GM10266 (cell line): ENCODE measurements at regions not wholly inside any gene's neighbourhood (a gene's known extent, or its start where the extent isn't known, plus 50 kb on each side); places are given as distances from the start of the nearest gene placed in this dataset.

Source experiments
- DNase-seq: peaks from one replicate; pipeline ENCODE4 v3.0.0; 2012; ENCODE audit errors: extremely low spot score
- TF ChIP-seq, protein P1 (sequence below): IDR thresholded peaks from 2 replicates; pipeline ENCODE4 v1.5.1; 2012; ENCODE audit warnings: mild to moderate bottlenecking, low read depth; ENCODE audit not compliant: control insufficient read depth, insufficient read depth; ENCODE audit errors: missing control alignments

DNA sequence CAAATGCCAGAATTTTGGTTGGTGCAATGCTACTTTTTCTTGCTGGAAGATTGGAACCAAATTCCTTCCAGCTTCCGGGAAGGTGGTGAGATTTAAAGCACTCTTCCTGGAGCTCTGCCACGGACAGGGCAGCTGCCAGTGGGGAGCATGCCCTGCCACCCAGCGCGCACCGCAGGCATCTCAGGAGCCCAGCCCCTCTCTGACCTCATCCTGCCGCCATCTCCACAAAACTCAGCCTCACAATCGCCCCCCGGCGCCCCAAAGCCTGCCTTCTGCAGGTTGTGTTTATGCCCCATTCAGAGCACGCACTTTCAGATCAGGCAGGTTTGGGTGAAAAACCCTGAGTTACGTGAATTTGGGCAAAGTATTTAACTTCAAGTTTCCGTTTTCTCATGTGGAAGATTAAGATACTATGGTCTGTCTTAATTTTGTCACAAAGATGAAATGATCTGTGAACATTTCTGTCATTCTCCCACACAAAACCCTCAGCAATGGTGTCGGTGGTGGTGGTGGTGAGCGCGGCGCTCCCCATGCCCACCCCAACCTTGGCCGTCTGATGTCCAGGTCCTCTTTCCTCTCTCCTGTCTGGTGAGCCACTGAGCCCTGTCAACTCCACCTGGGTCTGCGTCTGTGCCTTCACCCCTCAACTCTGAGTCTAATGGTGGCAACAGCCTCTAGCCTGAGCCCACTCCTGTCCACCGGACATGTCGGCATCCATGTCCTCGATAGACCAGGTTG, 282.8 kb upstream of the SALL3 start:
- TF ChIP-seq, protein P1, sequence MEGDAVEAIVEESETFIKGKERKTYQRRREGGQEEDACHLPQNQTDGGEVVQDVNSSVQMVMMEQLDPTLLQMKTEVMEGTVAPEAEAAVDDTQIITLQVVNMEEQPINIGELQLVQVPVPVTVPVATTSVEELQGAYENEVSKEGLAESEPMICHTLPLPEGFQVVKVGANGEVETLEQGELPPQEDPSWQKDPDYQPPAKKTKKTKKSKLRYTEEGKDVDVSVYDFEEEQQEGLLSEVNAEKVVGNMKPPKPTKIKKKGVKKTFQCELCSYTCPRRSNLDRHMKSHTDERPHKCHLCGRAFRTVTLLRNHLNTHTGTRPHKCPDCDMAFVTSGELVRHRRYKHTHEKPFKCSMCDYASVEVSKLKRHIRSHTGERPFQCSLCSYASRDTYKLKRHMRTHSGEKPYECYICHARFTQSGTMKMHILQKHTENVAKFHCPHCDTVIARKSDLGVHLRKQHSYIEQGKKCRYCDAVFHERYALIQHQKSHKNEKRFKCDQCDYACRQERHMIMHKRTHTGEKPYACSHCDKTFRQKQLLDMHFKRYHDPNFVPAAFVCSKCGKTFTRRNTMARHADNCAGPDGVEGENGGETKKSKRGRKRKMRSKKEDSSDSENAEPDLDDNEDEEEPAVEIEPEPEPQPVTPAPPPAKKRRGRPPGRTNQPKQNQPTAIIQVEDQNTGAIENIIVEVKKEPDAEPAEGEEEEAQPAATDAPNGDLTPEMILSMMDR, result no peak
- DNase-seq, result no peak

DNA sequence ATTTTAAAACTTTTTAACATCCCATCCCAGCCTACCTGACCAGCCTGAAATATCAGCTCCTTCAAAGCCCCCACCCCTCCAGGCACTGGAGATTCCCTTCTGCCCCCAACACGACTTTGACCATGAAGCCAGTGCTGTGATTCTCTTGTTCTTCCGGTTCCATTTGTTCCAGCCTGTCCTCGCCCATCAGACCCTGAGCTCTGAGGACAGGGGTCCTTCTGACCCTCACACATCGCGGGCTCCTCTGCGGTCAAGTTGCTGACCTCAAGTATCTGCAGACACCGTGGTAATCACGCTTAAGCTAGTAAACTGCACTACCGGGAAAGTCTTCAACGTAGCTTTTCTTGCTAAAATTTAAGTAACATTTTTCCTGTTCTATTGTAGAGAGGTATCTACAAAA, 282.2 kb upstream of the SALL3 start:
- TF ChIP-seq, protein P1, result no peak
- no peak for DNase-seq

DNA sequence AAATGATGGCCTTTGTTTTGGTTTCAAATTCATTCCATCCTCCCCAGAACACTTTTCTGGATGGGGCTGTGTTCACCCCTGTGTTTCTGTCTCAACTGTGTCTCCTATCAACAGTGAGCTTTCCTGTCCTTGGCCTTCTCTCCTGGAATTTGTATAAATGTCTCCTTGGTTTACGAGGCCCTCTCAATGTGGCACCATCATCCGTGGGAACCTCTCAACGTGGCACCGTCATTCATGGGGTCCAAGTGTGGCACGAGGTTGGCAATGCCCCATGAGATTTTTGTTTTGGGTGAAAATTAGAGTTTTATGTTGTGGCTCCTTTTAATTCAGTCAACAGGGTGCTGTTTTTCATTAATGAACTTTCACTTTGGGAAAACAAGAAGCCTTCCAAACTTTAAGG, 280.7 kb upstream of the SALL3 start:
- no peak for DNase-seq
- TF ChIP-seq, protein P1, result no peak

DNA sequence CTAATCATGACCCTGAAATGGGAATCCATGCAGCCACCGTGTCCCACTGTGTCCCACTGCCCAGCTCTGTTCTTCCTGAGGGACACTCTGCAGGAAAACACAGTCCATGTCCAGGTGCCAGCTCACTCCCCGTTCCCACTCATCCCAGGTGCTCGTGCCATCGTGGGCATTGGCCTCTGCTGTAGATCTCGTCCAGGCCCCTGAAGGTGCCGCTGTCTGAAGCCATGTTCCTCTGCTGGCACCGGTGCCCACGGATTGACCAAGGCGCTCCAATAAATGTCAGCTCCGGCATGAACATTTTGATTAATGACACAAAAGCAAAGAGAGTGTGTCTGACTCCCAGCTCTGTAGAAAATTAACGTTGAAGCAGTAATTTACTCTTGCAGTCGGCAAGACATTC, 280.1 kb upstream of the SALL3 start:
- DNase-seq, result no peak
- TF ChIP-seq, protein P1, result no peak

DNA sequence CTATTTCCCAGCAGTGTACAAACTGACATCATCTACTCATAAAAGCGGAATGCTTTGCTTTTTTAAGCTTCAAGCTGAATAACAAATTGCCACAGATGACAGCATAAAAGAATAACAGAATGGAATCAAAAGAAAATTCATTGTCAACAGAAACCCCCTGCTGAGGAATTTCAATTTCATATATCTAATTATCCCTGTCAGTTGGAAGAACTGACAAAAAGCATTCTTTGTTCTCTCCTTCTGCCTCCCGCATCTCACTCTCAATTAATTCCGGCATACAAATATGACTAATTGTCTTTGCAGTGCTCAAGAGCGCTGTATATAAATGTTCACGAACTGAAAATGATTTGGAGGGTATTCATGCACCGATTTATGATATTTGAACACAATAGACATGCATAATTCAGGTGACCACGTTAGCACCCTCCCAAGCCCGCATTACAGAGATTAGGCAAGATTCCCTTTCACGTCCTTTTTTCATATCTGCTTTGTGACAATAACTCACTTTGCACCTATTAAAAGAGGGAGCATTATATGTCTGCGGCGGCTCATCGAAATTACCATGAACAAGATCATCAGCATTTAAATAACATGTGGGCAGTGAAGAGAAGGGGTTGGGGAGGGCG, 277.7 kb upstream of the SALL3 start:
- TF ChIP-seq, protein P1, result no peak
- DNase-seq, result no peak

DNA sequence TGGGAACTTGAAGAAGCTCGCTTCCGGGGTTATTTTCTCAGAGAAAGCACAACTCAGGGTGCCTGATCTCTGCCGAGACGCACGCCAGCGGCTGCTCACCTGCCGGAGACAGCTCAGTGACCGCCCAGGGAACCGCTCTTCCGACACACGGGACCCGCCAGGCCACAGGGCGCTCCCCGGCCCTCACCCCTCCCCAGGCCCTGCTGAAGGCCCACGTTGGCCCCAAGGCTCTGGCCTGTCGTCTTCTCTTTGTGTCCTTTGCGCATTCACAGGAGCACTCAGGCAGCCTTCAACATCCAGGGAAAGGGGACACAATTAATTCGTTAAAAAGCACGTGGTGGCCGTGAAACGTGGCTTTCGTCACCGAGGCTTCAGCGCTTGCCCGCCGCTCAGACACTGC, 276.3 kb upstream of the SALL3 start:
- no peak for DNase-seq
- TF ChIP-seq, protein P1, result no peak

DNA sequence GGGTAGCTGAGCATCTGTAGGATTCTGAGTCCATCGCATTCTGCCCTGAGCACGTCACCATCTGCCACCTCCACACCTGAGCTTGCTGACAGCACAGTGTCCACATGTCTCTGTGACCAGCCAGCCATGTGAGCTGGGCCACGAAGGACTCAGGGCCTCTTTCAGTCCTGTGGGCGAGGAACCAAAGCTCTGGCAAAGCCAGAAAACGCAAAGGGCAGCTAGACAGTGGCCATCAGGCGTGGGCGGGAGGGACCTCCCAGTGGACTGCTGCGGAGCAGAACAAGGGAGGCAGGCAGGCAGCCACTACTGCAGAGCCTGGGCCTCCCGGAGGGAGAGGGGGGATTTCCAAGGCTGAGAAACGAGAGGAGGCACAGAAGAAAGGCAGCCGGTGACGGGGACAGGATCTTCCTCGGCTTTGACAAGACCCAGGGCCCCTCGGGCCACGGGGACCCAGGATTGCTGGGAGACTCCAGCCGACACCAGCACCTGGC, 274.6 kb upstream of the SALL3 start:
- no peak for DNase-seq
- TF ChIP-seq, protein P1, result no peak
